HepG2 (cell line): ENCODE measurements at regions not wholly inside any gene's neighbourhood (a gene's known extent, or its start where the extent isn't known, plus 50 kb on each side); places are given as distances from the start of the nearest gene placed in this dataset.

ENCODE experiments used
- ATAC-seq: fragments of 200-7000 bp; cut with Tn5 transposase; 3 replicates; pipeline ENCODE4 v1.9.1; 2020; ENCODE audit warnings: mild to moderate bottlenecking, moderate library complexity
- BruUV-seq: library from RNA; stranded (reverse); fragments of 400-500 nt; replicated peaks from 2 replicates; lab custom pipeline; 2021; lab: Mats Ljungman, UMichigan
- CTCF ChIA-PET: fragments of 300-600 bp; formaldehyde crosslinking; extraction: SDS; loops from one replicate; lab custom pipeline; 2021; ENCODE audit warnings: low total read pairs, inconsistent platforms, low intra/inter-chr PET ratio; lab: Yijun Ruan, JAX
- POLR2A ChIA-PET: fragments of 350-600 bp; sonication (Branson Sonifier 250); formaldehyde crosslinking; loops from one replicate; lab custom pipeline; 2020; ENCODE audit warnings: antibody characterized with exemption, inconsistent platforms; lab: Yijun Ruan, JAX
- DNase-seq: peaks from one replicate; pipeline ENCODE4 v3.0.0-alpha.2; 2015; ENCODE audit warnings: low spot score
- FAIRE-seq: peaks from 3 replicates; lab custom pipeline; 2011; peaks lifted over from hg19 to GRCh38; lab: Jason Lieb, UNC
- H2AFZ ChIP-seq: one replicate; pipeline ENCODE4 v1.6.1; 2011; ENCODE audit warnings: low read length, inconsistent platforms
- H3K27ac ChIP-seq: fragments of 300-600 bp; 3 replicates; pipeline ENCODE4 v1.8.0; 2011; ENCODE audit warnings: mixed run types, mild to moderate bottlenecking, mixed read lengths, low read length, inconsistent platforms; ENCODE audit not compliant: insufficient read depth; ENCODE audit errors: extremely low read length
- H3K27me3 ChIP-seq, 2 experiments: fragments of 200-600 bp in 1 of 2; 2 replicates in 1 of 2; 3 replicates in 1 of 2; pipeline versions ENCODE4 v1.6.0 to v1.8.0; 2011; ENCODE audit warnings: low read length in 2 of 2, mild to moderate bottlenecking in 2 of 2, moderate library complexity in 2 of 2, inconsistent platforms in 1 of 2; ENCODE audit not compliant: insufficient read depth in 2 of 2, control insufficient read depth in 1 of 2
- H3K36me3 ChIP-seq, 2 experiments: fragments of 200-600 bp in 1 of 2; replicated peaks in 1 of 2; 2 replicates in 1 of 2; 3 replicates in 1 of 2; pipeline versions ENCODE4 v1.5.1 to v1.8.0; 2011; ENCODE audit warnings: low read length in 2 of 2, inconsistent platforms in 1 of 2; ENCODE audit not compliant: insufficient read depth in 2 of 2, control insufficient read depth in 1 of 2
- H3K4me1 ChIP-seq: 2 replicates; pipeline ENCODE4 v1.5.1; 2012; ENCODE audit warnings: low read length, inconsistent platforms; ENCODE audit not compliant: insufficient read depth
- H3K4me2 ChIP-seq: 2 replicates; pipeline ENCODE4 v1.6.0; 2011; ENCODE audit warnings: low read depth, low read length, inconsistent platforms
- H3K4me3 ChIP-seq, 3 experiments: fragments of 200-600 bp in 1 of 3; sonication (generic), shearing (Covaris generic) in 1 of 3; replicated peaks in 1 of 3; 2 replicates each; pipeline ENCODE4 v1.5.1; 2011 to 2016; ENCODE audit warnings: low read length in 3 of 3, inconsistent platforms in 2 of 3, low read depth in 2 of 3, mild to moderate bottlenecking in 2 of 3, control low read depth in 1 of 3, mixed read lengths in 1 of 3; ENCODE audit not compliant: insufficient read depth in 1 of 3
- H3K79me2 ChIP-seq: one replicate; pipeline ENCODE4 v1.6.1; 2011; ENCODE audit warnings: low read length, inconsistent platforms; ENCODE audit not compliant: insufficient read depth
- H3K9ac ChIP-seq: 2 replicates; pipeline ENCODE4 v1.6.0; 2011; ENCODE audit warnings: mild to moderate bottlenecking, low read depth, low read length, inconsistent platforms; ENCODE audit not compliant: insufficient read depth
- H3K9me3 ChIP-seq: 2 replicates; pipeline ENCODE4 v1.5.1; 2012; ENCODE audit warnings: mild to moderate bottlenecking, low read length
- H4K20me1 ChIP-seq: 2 replicates; pipeline ENCODE4 v1.6.0; 2011; ENCODE audit warnings: inconsistent platforms, mild to moderate bottlenecking, low read length, moderate library complexity; ENCODE audit not compliant: insufficient read depth
- EHMT2 ChIP-seq: fragments of 200-600 bp; sonication (generic); IDR thresholded peaks from 2 replicates; pipeline ENCODE4 v1.7.0; 2017; ENCODE audit warnings: antibody characterized with exemption, low read depth, low read length, borderline replicate concordance
- FOXJ3 ChIP-seq: sonication (generic); formaldehyde crosslinking; IDR thresholded peaks from 2 replicates; pipeline ENCODE4 v1.4.0; 2020; ENCODE audit warnings: missing genetic modification reagents, mild to moderate bottlenecking, borderline replicate concordance
- HDAC2 ChIP-seq: sonication (generic); formaldehyde crosslinking; IDR thresholded peaks from 2 replicates; pipeline ENCODE4 v1.4.0; 2020; ENCODE audit warnings: missing genetic modification reagents
- JUND ChIP-seq: sonication (generic); formaldehyde crosslinking; IDR thresholded peaks from 2 replicates; pipeline ENCODE4 v1.8.0; 2022; ENCODE audit warnings: mild to moderate bottlenecking, missing genetic modification reagents
- MXI1 ChIP-seq: IDR thresholded peaks from 3 replicates; pipeline ENCODE4 v1.6.1; 2012; ENCODE audit warnings: low read depth, low read length, inconsistent platforms, borderline replicate concordance
- MYNN ChIP-seq: sonication (generic); formaldehyde crosslinking; IDR thresholded peaks from 2 replicates; pipeline ENCODE4 v1.4.0; 2020; ENCODE audit warnings: mild to moderate bottlenecking, low read depth, missing genetic modification reagents
- NFYB ChIP-seq: sonication (generic); formaldehyde crosslinking; IDR thresholded peaks from 2 replicates; pipeline ENCODE4 v1.4.0; 2020; ENCODE audit warnings: missing genetic modification reagents
- SCMH1 ChIP-seq: sonication (generic); formaldehyde crosslinking; IDR thresholded peaks from 2 replicates; pipeline ENCODE4 v1.9.0; 2021; ENCODE audit warnings: missing genetic modification reagents, mild to moderate bottlenecking, borderline replicate concordance
- SIN3A ChIP-seq: IDR thresholded peaks from 2 replicates; pipeline ENCODE4 v1.6.1; 2011; ENCODE audit warnings: low read depth, mild to moderate bottlenecking, control low read depth, low read length, borderline replicate concordance
- SIX4 ChIP-seq: sonication (generic); formaldehyde crosslinking; IDR thresholded peaks from 2 replicates; pipeline ENCODE4 v1.4.0; 2020; ENCODE audit warnings: missing genetic modification reagents
- SOX13 ChIP-seq, 3 experiments: fragments of 450-650 bp in 1 of 3; sonication (generic) in 1 of 3; formaldehyde crosslinking in 1 of 3; IDR thresholded peaks in 2 of 3; conservative IDR thresholded peaks in 1 of 3; 2 replicates each; pipeline versions ENCODE4 v1.5.0 to v1.6.1; 2016 to 2020; ENCODE audit warnings: antibody characterized with exemption in 1 of 3, mild to moderate bottlenecking in 1 of 3, missing compliant biosample characterization in 1 of 3, missing genetic modification reagents in 1 of 3, moderate library complexity in 1 of 3
- U2AF2 ChIP-seq: fragments of 200-400 bp; formaldehyde crosslinking; IDR thresholded peaks from 2 replicates; pipeline ENCODE4 v1.6.1; 2017; ENCODE audit warnings: low read depth, mild to moderate bottlenecking, low read length
- ZBTB49 ChIP-seq: sonication (generic); formaldehyde crosslinking; IDR thresholded peaks from 2 replicates; pipeline ENCODE4 v1.4.0; 2020; ENCODE audit warnings: missing genetic modification reagents, borderline replicate concordance
- ZNF383 ChIP-seq: sonication (generic); formaldehyde crosslinking; IDR thresholded peaks from 2 replicates; pipeline ENCODE4 v1.4.0; 2020; ENCODE audit warnings: missing genetic modification reagents, mild to moderate bottlenecking, borderline replicate concordance
- ZNF574 ChIP-seq: sonication (generic); formaldehyde crosslinking; IDR thresholded peaks from 2 replicates; pipeline ENCODE4 v1.4.0; 2020; ENCODE audit warnings: missing genetic modification reagents
- WGBS: methylation state at CpG from one replicate; pipeline ENCODE4 v1.1.6; 2017; ENCODE audit warnings: low lambda C conversion rate; 5-methylcytosine and 5-hydroxymethylcytosine counted together
- in situ Hi-C: cut with HindIII; loops from 2 replicates; pipeline ENCODE4 v1.10.0; 2017; ENCODE audit warnings: low pct_unique_long_range_greater_than_20kb; ENCODE audit not compliant: extremely low pct_ligation_motif_present
- intact Hi-C: fragments of 100-400 bp; cut with micrococcal nuclease; formaldehyde crosslinking; loops from one replicate; pipeline ENCODE4 v1.10.0; 2022; ENCODE audit not compliant: unreplicated experiment

- ChIA-PET POLR2A (no interaction called here), CTCF (no interaction called here)
- Histone ChIP-seq H3K9me3 (peaks cover 77% of the 10 kb centered on the region), H4K20me1 (no peaks in the 10 kb centered on the region), H3K4me3 (no peak overlapping the region), H3K4me2 (no peak overlapping the region), H3K27ac (no peak overlapping the region), H3K4me1 (no peaks in the 10 kb centered on the region), H2AFZ (no peak overlapping the region), H3K79me2 (no peaks in the 10 kb centered on the region), H3K9ac (no peak overlapping the region), H3K36me3 (no peaks in the 10 kb centered on the region), H3K27me3 (no peaks in the 10 kb centered on the region)
- no TSS peak for BruUV-seq
- ATAC-seq (no peak), FAIRE-seq (no peak), DNase-seq (no peak)
- in situ Hi-C loops (no loop called here), intact Hi-C loops (no loop called here)
- WGBS, result 0% methylated on average over 1 of the region's 1 CpG
- TF ChIP-seq SIN3A, result no peak
- TF ChIP-seq FOXJ3 (CRISPR knock-in tag), result no peak
- TF ChIP-seq MXI1, result no peak
- TF ChIP-seq SOX13 (IDR thresholded peaks at IDR 0.05), result no peak
- no peak for TF ChIP-seq SOX13 (CRISPR knock-in tag; conservative IDR thresholded peaks at IDR 0.05 in 1 of 2, IDR thresholded peaks at IDR 0.05 in 1 of 2)
- no peak for TF ChIP-seq HDAC2 (CRISPR knock-in tag)
- no peak for TF ChIP-seq ZNF383 (CRISPR knock-in tag)
- no peak for TF ChIP-seq EHMT2
- TF ChIP-seq ZBTB49 (CRISPR knock-in tag), result no peak
- no peak for TF ChIP-seq ZNF574 (CRISPR knock-in tag)
- TF ChIP-seq U2AF2, result no peak
- TF ChIP-seq NFYB (CRISPR knock-in tag), result no peak
- TF ChIP-seq JUND (CRISPR knock-in tag), result no peak
- no peak for TF ChIP-seq SCMH1
- no peak for TF ChIP-seq SIX4 (CRISPR knock-in tag)
- TF ChIP-seq MYNN (CRISPR knock-in tag), result no peak
These were observed 385.2 kb downstream of the NUF2 start for GRCh38 chr1:163706915-163707314.
